Pulmonary artery endothelial cell (primary cell): ENCODE measurements at regions not wholly inside any gene's neighbourhood (a gene's known extent, or its start where the extent isn't known, plus 50 kb on each side); places are given as distances from the start of the nearest gene placed in this dataset.

Experiments used
- DNase-seq: peaks from one replicate; pipeline ENCODE4 v3.0.0-alpha.2; 2011; ENCODE audit warnings: low read depth, low spot score

DNA sequence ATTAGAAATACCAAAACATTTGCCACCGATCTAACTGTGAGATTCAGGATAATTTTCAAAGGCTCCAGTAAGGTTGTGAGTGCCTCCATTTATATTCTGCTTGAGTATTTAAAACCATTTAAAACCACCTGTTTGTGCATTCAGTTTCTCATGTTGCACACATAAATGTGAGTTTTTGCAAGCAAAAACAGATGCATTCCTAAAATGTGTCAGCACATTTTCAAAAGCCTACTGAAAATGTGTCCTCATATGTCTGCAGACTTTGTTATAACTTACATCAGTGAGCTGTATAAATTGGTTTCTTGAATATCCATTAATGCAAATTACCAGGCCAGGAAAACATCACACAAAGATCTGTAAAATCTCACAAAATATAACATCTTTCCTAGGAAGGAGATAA, 676.6 kb upstream of the EPHA7 start:
- no peak for DNase-seq

DNA sequence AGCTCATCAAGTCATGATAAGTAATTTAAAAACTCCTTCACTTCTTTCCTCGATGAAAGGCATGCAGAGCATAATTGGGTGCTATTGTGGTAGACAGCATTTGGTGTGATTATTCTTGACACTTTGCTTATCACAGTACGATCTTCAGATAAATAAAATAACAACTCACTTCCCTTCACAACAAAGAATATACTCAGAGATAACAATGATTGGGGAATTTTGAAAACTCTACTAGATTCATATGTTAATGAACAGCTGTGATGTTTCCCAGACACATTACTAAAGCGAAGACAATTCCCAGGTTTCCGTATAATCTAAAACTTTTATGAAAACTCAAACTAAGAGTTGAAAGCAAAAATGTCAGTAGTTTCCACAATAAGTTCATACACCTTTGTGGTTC, 670.6 kb upstream of the EPHA7 start:
- DNase-seq, result no peak

DNA sequence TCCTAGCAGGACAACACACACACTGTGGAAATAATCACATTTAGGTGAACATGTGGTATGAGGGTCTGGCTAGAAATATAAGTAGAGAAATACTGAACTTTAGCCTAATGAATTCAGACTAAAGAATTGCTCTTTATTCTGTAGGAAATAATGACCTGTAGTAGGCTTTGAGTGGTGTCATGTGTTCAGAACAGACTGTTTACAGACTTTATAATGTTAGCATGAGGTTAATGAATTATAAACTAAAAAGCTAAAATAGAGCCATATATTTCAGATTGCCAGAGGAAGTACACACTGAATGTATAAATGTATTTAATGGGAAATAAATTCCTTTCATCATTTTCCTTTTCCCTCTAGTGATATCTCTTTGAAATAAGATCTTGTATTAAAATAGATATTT, 669.5 kb upstream of the EPHA7 start:
- no peak for DNase-seq

DNA sequence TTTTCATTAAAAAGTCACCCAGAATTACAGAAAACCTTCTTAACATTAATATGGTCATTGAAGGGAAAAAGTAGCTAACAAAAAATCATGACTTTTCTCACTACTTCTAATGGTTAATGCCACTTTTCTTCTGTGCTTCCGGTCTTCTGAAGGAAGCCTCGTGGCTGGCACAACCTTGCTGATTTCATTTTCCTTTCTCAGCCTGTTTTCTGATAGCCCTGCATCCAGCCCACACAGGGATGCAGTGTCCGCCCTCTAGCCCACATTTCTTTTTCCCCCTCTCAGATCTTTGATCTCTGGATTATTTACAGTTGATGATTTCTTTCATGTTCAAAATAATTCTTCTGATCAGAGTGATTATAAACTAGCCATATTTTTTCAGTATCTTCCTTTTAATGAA, 655.4 kb upstream of the EPHA7 start:
- no peak for DNase-seq

DNA sequence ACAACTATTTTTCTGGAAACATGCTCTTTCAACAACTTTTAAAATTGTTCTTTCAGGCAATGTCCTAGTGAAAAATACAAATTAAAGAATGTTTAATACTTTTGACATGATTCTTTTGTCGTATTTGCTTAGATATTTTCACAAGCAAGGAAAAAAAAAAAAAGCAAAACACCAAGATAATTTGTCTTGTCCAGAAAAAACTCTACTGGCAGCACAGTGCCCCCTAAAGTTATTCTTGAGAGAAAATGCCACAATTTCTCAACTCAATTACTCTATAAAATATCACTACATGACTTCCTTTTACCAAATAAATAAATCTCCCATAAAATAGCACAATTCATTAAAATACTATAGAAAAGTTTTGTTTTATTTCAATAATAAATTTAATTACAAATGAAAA, 652.5 kb upstream of the EPHA7 start:
- no peak for DNase-seq

GRCh38 chr6:94065707-94066337, 646.5 kb upstream of the EPHA7 start:
- no peak for DNase-seq

DNA sequence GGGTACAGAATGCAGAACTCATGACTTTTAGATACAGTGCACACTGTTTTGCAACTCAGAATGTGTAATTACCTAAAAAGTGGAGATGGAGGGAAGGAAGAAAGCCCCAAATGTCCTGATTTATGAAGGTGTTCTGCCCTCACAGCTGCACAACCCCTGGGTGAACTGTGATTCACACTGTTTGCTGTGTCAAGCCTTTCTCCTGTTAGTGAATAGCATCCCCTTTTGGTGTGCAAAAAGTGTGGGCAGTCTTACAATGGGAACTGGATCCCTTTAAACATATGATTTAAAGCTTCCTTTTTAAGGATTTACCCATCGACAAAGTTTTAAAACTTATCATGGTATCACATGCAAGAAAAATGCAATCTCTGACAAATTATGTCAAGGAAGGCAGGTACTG, 633.4 kb upstream of the EPHA7 start:
- no peak for DNase-seq

DNA sequence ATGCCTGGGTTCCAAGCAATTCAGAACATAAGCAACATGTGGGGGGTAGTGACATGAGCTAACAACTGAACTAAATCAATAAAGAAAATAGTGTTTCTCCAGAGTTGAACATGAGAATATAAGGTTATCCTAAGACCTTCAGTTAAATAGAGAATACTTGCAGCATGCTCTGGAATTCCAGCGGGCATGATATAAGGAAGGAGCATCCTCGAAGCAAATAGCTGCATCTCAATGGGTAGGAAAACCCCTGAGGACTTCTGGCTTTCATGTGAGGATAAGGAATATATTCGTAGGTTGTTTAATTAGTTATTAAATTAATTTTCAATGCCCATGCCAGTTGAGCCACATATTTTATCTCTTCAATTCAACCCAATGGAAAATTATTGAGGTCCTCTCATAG, 631.2 kb upstream of the EPHA7 start:
- DNase-seq, result no peak

DNA sequence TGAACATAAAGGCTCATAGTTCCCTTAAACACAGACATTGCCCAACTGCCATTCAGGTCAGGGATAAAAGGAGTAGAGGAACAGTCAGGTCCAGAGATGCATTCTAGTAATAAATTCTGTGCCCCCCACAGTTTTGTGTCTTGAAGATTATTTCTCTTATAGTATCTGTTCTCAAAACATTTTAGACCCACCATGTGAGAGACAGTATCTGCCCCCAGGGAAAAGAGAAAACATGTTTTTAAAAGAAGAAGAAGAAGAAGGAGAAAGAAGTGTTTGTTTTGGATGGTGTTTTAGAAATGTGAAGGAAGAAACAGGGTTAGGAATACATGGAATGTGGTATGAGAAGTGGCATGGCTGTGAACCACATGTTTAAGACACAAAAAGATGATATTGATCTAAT, 629.6 kb upstream of the EPHA7 start:
- no peak for DNase-seq

- no peak for DNase-seq
Observed at GRCh38 chr6:94045099-94045829, 625.9 kb upstream of the EPHA7 start.

GRCh38 chr6:94041945-94042709, 622.8 kb upstream of the EPHA7 start:
- no peak for DNase-seq

- DNase-seq, result no peak
Observed at GRCh38 chr6:94036024-94036423, 616.7 kb upstream of the EPHA7 start.

- no peak for DNase-seq
Observed at GRCh38 chr6:94027374-94027773, 608.0 kb upstream of the EPHA7 start.

DNA sequence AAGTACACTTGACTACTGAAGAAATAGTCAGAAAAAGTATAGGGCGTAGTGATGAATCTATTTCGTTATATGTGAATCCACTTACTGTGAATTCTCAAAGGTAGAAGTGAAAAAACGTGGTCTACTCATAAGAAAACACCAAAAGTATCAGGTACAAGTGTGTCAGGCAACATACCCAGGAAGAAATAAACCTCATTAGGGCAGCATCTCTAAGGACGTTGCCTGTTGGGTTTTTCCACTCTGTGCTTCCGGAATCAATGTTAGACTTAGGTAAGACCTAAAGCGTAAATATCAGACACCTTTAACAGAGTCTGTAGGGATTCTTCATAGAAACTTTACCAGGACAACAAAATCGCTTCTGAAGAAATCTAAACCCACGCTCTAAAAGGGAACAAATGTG, 607.2 kb upstream of the EPHA7 start:
- no peak for DNase-seq

- DNase-seq, result no peak
Observed at GRCh38 chr6:94005835-94006234, 586.5 kb upstream of the EPHA7 start.

- DNase-seq, result no peak
Observed at GRCh38 chr6:93992976-93993375, 573.6 kb upstream of the EPHA7 start.

GRCh38 chr6:93989630-93990029, 570.3 kb upstream of the EPHA7 start:
- DNase-seq, result no peak

- no peak for DNase-seq
Observed at GRCh38 chr6:93985953-93986352, 566.6 kb upstream of the EPHA7 start.

GRCh38 chr6:93975159-93975558, 555.8 kb upstream of the EPHA7 start:
- no peak for DNase-seq

DNA sequence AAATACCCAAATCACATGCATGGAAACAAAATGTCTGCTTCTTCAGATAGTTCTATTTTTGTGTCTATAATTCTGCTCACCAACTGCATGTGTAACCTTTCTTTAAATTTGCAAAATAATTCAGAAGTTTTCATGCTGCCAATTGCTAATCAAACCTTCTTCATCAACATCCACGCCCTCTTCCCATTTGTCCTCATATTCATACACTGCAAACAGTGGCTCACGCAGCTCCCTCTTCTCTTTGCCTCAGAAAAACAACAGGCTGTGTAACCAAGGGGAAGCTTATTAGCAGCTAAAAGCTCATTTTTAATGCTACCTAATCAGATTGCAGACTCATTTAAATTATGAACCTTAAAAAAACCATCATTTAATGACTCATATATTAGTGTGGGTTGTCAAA, 555.0 kb upstream of the EPHA7 start:
- DNase-seq, result no peak

DNA sequence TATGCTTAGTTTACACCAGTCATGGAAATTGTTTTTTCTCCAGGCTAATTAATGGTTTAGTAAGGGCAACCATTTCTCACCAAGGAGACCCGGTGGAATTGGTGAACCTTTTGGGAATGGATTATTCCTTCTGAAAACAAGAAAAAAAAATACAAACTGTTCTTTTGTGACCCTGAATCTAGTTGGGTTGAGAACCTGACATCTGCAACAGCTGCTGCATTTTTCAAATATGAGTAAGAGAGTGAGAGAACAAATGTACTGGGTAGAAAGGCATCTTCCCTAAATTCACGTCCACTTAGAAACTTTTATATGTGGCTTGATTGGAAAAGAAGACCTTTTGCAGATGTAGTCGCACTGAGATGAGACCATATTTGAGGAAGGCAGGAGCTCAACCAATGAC, 553.4 kb upstream of the EPHA7 start:
- no peak for DNase-seq

DNA sequence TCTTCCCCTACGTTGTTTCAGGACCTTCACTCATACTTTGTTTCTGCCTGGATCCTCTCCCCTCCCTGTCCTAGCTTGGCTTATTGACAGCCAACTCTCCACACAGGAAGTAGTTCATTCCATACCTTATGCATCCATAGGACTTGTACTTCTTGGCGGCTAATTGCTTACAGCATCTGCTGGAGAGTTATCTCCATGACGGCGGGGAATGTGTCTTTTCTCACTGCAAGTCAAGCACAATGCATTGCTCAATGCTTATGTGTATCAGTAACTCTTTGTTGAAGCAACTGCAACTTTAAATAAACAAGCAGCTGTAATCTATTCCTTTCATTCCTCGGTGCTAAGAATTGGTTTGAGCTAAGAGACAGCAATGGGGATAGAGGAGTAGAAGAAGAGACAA, 551.3 kb upstream of the EPHA7 start:
- DNase-seq, result no peak

DNA sequence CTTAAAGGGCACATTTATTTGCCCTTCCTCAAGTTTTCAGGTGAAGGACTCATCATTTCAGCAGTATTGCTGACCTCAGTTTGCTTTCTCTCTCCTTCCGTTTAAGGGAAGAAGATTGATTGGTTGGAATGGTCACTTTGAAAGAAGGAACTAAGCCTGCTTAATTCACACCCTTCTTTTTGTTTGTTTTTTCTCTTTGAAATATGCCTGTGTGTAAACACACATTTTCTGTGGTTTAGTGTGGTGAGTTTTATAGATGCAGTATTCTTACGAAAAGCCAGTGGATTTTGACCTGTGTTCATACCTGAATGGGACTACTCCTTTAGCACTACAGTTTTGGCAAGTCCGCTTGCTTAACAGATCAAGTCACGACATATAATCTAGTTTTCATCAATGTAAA, 548.8 kb upstream of the EPHA7 start:
- no peak for DNase-seq
